Right renal pelvis (tissue), 4 donors: ENCODE measurements at regions not wholly inside any gene's neighbourhood (a gene's known extent, or its start where the extent isn't known, plus 50 kb on each side); places are given as distances from the start of the nearest gene placed in this dataset.

ENCODE experiments used
- DNase-seq, 4 donors: peaks; one replicate each; pipeline ENCODE4 v3.0.0-alpha.2; 2013; ENCODE audit warnings: low read depth in 4 of 4, low spot score in 3 of 4, missing footprints in 1 of 4

- DNase-seq: no peak
These were observed 54.9 kb upstream of the ZNF800 start for GRCh38 chr7:127447326-127447945.

DNA sequence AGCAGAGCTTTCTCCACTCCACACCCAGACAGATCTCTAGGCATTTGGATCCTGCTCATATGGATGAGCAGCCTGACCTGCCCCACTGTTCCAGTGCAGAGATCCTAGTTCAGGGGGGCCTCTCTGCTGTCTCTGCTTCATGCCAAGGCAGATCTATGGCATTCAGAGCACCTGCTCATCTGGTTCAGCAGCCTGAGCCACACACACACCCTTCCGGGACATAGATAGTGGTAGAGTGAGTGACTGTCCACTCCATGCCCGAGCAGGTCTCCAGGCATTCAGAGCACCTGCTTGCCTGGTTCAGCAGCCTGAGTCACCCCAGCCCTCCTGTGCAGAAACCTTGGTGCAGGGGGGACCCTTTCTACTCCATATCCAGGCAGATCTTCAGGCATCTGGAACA, 54.3 kb upstream of the ZNF800 start:
- no peak for DNase-seq
